ENCODE measurements at regions not wholly inside any gene's neighbourhood (a gene's known extent, or its start where the extent isn't known, plus 50 kb on each side); places are given as distances from the start of the nearest gene placed in this dataset.

DNA sequence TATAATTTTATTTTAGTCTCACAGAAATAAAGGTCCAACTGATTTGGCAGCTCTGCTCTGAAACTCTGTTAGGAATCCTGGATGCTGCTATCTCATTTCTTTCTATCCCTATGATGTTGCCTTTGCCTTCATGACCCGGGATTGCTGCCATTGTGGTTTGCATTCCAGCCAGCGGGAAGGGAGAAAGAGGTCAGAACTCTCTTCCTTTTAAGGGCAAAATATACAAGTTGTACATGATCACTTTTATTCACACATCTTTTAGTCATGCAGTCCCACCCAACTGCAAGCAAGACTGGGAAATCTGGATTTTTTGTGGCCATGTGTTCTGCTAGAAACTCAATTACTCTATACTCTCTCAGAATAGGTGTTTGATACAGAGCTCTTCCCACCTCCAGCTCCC lies 263.1 kb upstream of the ZFP64 start:
- no peaks in the 10 kb centered on the region for H3K27me3 ChIP-seq
- no peak overlapping the region for H3K27ac ChIP-seq
- no peaks in the 10 kb centered on the region for H3K9me3 ChIP-seq
- 60 to 73% methylated on average over 2 of the region's 2 CpGs for WGBS, 2 donors
- no peak for TF ChIP-seq POLR2A (IDR thresholded peaks at IDR 0.05)
- H3K36me3 ChIP-seq: no peaks in the 10 kb centered on the region
- no peak for DNase-seq
- intact Hi-C loops (cut with DNase I): no loop called here
- no peaks in the 10 kb centered on the region for H3K4me1 ChIP-seq
- H3K4me3 ChIP-seq (replicated peaks in 1 of 3): no peak overlapping the region

DNA sequence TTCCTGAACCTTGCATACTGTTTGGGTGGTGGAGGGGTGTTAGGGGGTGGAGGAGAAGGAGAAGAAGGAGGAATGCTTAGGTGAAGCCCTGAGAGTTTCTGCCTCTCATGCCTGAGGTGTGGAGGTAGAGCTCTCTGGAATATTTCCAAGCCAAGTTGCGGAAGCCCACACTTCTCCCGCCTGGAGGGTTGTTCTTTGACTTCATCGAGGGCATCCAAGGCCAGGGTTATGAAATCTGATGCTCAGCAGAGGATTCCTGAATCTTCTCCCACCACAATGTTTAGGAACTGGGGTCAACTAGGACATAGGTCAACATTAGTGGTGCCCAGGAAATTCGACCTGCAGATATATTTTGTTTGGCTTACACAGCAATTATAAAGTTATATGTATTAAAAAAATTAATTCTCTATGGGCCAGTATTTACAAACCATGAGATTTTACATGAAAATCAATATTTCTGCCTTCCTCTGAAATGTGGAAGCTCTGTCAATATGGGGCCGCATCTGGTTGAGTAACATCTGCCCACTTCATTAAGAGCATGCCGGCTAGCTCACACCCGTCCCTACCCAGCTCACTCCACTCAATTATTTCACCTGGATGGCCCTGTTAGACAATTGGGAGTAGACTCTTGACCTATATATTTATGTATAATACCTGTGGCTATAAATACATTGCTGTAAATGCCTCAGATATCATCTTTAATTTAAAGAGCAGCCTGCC lies 257.1 kb upstream of the ZFP64 start:
- Histone ChIP-seq H3K27ac (no peak overlapping the region), H3K9me3 (no peaks in the 10 kb centered on the region), H3K36me3 (no peaks in the 10 kb centered on the region), H3K27me3 (no peaks in the 10 kb centered on the region), H3K4me3 (replicated peaks in 1 of 3) (no peak overlapping the region), H3K4me1 (no peaks in the 10 kb centered on the region)
- DNase-seq: no peak
- intact Hi-C loops (cut with DNase I): no loop called here
- TF ChIP-seq POLR2A (IDR thresholded peaks at IDR 0.05) (no peak), CTCF (IDR thresholded peaks at IDR 0.05) (no peak)
- 58 to 66% methylated on average over 7 of the region's 7 CpGs for WGBS, 2 donors

- WGBS, 2 donors: 82 to 88% methylated on average over 1 of the region's 1 CpG
- Histone ChIP-seq H3K4me3 (replicated peaks in 1 of 3) (no peak overlapping the region), H3K4me1 (no peaks in the 10 kb centered on the region), H3K9me3 (no peaks in the 10 kb centered on the region), H3K27ac (no peak overlapping the region), H3K27me3 (no peaks in the 10 kb centered on the region), H3K36me3 (no peaks in the 10 kb centered on the region)
- no peak for DNase-seq
- intact Hi-C loops (cut with DNase I): no loop called here
- TF ChIP-seq POLR2A (IDR thresholded peaks at IDR 0.05) (no peak), CTCF (IDR thresholded peaks at IDR 0.05) (no peak)
Measured at GRCh38 chr20:52447225-52447551, 255.6 kb upstream of the ZFP64 start.

DNA sequence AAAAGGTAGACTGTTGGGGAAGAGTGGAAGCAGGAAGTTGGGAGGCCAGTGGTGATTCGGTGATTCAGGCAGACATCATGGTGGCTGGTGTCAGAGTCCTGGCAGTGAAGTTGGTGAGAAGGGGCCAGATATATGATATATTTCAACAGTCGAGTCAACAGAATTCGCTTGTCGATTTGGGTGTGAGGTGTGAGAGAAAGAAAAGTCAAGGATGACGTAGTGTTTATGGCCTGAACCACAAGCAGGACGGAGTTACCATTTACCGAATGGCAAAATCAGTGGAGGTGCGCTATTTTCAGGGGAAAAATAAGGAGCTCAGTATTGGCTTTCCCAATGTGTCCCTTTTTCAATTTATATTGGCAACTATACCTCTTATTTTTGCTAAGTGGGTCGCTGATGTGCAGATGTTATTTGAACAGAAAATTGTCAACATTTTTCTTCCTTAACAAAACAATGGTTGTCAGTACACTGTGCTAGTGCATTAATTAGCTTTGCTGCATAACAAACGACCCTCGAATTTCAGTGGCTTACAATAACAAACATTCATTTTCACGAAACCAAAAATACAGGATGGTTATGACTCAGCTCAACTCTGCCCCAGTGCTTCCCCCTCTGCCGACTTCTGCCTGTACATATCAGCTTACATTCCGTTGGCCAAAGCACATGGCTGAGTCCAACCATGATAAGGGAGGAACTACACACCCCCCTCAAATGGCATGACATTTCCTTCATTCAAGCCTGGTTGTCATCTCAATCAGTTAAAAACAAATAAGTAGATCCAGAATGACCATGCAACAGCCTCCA lies 255.0 kb upstream of the ZFP64 start:
- H3K36me3 ChIP-seq: no peaks in the 10 kb centered on the region
- intact Hi-C loops (cut with DNase I): no loop called here
- H3K27me3 ChIP-seq: no peaks in the 10 kb centered on the region
- TF ChIP-seq POLR2A (IDR thresholded peaks at IDR 0.05): no peak
- no peak for DNase-seq
- H3K4me1 ChIP-seq: no peaks in the 10 kb centered on the region
- no peak overlapping the region for H3K4me3 ChIP-seq (replicated peaks in 1 of 3)
- no peaks in the 10 kb centered on the region for H3K9me3 ChIP-seq
- WGBS, 2 donors: 84 to 85% methylated on average over 14 of the region's 14 CpGs
- no peak overlapping the region for H3K27ac ChIP-seq

DNA sequence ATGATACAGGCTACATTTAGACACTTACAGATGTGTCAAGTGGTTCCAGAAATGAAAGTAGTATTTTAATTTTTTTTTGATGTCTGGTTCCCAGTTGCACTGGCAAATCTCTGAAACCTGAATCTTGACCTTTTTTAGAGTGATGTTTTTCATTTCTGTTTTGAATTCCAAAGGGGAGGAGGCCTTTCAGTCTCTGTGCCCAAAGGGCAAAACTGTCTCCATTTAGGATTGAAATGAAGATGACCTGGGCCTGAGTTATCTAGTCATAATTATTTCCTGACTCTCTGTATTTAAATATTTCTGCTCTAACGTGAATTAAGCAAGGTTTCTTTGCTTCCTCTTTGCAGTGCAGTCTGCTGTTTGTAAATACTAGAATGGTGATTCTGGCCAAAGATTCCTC lies 252.9 kb upstream of the ZFP64 start:
- no peak for DNase-seq
- intact Hi-C loops (cut with DNase I): no loop called here
- H3K27ac ChIP-seq: no peak overlapping the region
- H3K4me1 ChIP-seq: no peaks in the 10 kb centered on the region
- H3K36me3 ChIP-seq: no peaks in the 10 kb centered on the region
- TF ChIP-seq CTCF (IDR thresholded peaks at IDR 0.05) (no peak), POLR2A (IDR thresholded peaks at IDR 0.05) (no peak)
- no peak overlapping the region for H3K4me3 ChIP-seq (replicated peaks in 1 of 3)
- no peaks in the 10 kb centered on the region for H3K9me3 ChIP-seq
- no peaks in the 10 kb centered on the region for H3K27me3 ChIP-seq
- 63 to 64% methylated on average over 1 of the region's 1 CpG for WGBS, 2 donors

- Histone ChIP-seq H3K27ac (no peak overlapping the region), H3K27me3 (no peaks in the 10 kb centered on the region), H3K4me3 (replicated peaks in 1 of 3) (no peak overlapping the region)
Measured at GRCh38 chr20:52443874-52444273, 252.3 kb upstream of the ZFP64 start.

More at GRCh38 chr20:52443874-52444273, 252.3 kb upstream of the ZFP64 start:
- no peaks in the 10 kb centered on the region for H3K4me1 ChIP-seq
- intact Hi-C loops (cut with DNase I): no loop called here
- no peaks in the 10 kb centered on the region for H3K36me3 ChIP-seq
- no peak for TF ChIP-seq CTCF (IDR thresholded peaks at IDR 0.05)
- no peak for TF ChIP-seq POLR2A (IDR thresholded peaks at IDR 0.05)
- H3K9me3 ChIP-seq: no peaks in the 10 kb centered on the region
- no peak for DNase-seq
